ENCODE measurements at regions not wholly inside any gene's neighbourhood (a gene's known extent, or its start where the extent isn't known, plus 50 kb on each side); places are given as distances from the start of the nearest gene placed in this dataset.

DNA sequence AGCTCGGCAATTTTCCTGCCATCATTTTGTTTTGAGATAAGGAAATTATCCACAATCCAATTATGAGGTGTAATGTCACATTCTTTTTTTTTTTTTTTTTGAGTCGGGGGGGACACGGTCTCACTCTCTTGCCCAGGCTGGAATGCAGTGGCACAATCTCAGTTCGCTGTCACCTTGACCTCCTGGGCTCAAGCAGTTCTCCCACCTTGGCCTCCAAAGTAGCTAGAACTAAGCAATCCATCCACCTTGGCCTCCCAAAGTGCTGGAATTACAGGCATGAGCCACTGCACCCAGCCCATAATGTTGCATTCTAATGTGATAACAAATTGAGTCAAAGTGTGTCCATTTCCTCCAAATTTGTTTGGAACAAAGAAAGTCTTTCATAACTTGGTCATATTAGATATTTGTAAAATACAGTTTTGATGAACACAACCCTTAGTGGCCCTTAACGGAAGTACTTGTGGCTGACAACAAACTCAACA is 144.1 kb upstream of the AFDN start:
- H3K9me3 ChIP-seq (ENCODE audit: control insufficient read depth, insufficient read depth, low read depth, low read length), result no peaks in the 10 kb centered on the region
- no peaks in the 10 kb centered on the region for H3K36me3 ChIP-seq (ENCODE audit: control insufficient read depth in 2 of 2, insufficient read depth in 1 of 2, low read length in 2 of 2)
- CTCF ChIA-PET, result interaction anchor here (0.6 kb wide), 1 partner anchor 44 kb away, joined by 3 read pairs; no protein-coding TSS in a partner anchor
- TF ChIP-seq PBX3 (CRISPR knock-in tag; IDR thresholded peaks at IDR 0.05) (no peak), ZNF311 (tag by site-specific recombination; IDR thresholded peaks at IDR 0.05; ENCODE audit: borderline replicate concordance) (no peak), ZNF501 (tag by site-specific recombination; IDR thresholded peaks at IDR 0.05) (no peak), EGR2 (tag by site-specific recombination; IDR thresholded peaks at IDR 0.05; ENCODE audit: low read depth) (no peak), ZNF239 (tag by site-specific recombination; IDR thresholded peaks at IDR 0.05) (no peak), ZBTB21 (tag by site-specific recombination; IDR thresholded peaks at IDR 0.05) (no peak), ZNF623 (tag by site-specific recombination; IDR thresholded peaks at IDR 0.05) (no peak), YY1 (tag by site-specific recombination; IDR thresholded peaks at IDR 0.05) (no peak), ZBTB6 (tag by site-specific recombination; IDR thresholded peaks at IDR 0.05) (no peak), CTCF (tag by site-specific recombination; IDR thresholded peaks at IDR 0.05) (no peak), ZNF600 (tag by site-specific recombination; IDR thresholded peaks at IDR 0.05) (no peak), ZNF530 (tag by site-specific recombination; IDR thresholded peaks at IDR 0.05; ENCODE audit: low read depth) (no peak)
- POLR2A ChIA-PET, result interaction anchor here (0.5 kb wide), 1 partner anchor 184 kb away, joined by 3 read pairs; no protein-coding TSS in a partner anchor
- no peak overlapping the region for H3K27ac ChIP-seq (ENCODE audit: extremely low read depth, low read depth, low read length)
- 0 out of 2 replicates have a peak, but pooled peaks cover 3% of the 10 kb centered on the region for H3K4me1 ChIP-seq (ENCODE audit: control insufficient read depth, insufficient read depth, low read length)
- H3K4me3 ChIP-seq (ENCODE audit: low read depth, low read length), result no peak overlapping the region

DNA sequence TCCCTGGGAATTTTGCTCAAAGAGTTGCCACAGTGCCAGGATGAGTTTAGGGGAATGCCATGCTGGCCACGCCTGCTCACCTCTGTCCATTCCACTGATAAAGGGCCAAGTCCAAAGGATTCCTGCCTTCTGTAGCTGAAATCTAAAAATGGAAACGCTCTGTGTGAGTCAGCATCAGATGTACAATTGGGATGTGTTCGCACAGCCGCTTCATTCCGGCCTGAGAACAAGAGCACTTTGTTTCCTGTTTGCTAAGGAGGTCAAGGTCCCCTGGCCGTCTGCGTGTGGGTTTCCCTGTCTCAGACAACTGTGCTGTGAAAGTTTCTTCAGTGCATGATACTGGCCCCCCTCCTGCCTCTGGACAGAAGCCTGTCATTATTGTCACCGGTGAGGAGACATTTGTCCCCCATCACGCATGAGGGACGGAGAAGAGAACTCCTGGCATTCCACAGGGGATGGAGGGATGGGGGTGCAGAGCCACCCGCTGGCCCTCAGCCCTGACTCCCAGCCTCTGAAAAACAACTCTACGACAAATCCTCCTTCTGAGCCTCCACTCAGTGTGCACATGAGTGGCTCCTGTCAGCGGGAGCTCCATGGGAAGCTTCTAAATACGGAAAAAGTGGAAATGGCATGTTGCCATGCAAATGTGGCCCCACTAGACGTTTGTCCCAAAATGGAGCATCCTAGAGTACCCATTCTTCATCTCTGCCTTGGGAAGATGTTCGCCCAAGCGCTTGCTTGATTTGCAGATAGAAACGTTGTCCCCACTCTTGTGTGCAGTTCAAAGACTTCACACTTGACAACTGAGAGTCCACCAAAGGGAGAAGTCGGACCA is 143.5 kb upstream of the AFDN start:
- ChIA-PET POLR2A (no interaction called here), CTCF (no interaction called here)

More for the DNA sequence above, 143.5 kb upstream of the AFDN start:
- H3K9me3 ChIP-seq (ENCODE audit: control insufficient read depth, insufficient read depth, low read depth, low read length), result no peaks in the 10 kb centered on the region
- no peak overlapping the region for H3K4me3 ChIP-seq (ENCODE audit: low read depth, low read length)
- no peak overlapping the region for H3K27ac ChIP-seq (ENCODE audit: extremely low read depth, low read depth, low read length)
- TF ChIP-seq EGR2 (tag by site-specific recombination; IDR thresholded peaks at IDR 0.05; ENCODE audit: low read depth), result no peak
- TF ChIP-seq OVOL3 (tag by site-specific recombination; IDR thresholded peaks at IDR 0.05), result no peak
- no peak for TF ChIP-seq ZNF350 (tag by site-specific recombination; IDR thresholded peaks at IDR 0.05)
- no peak for TF ChIP-seq ZFP37 (tag by site-specific recombination; IDR thresholded peaks at IDR 0.05)
- TF ChIP-seq ZNF19 (tag by site-specific recombination; IDR thresholded peaks at IDR 0.05; ENCODE audit: low read depth), result no peak
- no peak for TF ChIP-seq ZNF843 (tag by site-specific recombination; IDR thresholded peaks at IDR 0.05)
- TF ChIP-seq ZSCAN4 (tag by site-specific recombination; IDR thresholded peaks at IDR 0.05), result no peak
- TF ChIP-seq ZNF157 (tag by site-specific recombination; IDR thresholded peaks at IDR 0.05), result no peak
- no peak for TF ChIP-seq KLF17 (tag by site-specific recombination; IDR thresholded peaks at IDR 0.05)
- no peak for TF ChIP-seq BCL6B (tag by site-specific recombination; IDR thresholded peaks at IDR 0.05)
- no peak for TF ChIP-seq ZNF26 (tag by site-specific recombination; IDR thresholded peaks at IDR 0.05)
- TF ChIP-seq ZNF664 (tag by site-specific recombination; IDR thresholded peaks at IDR 0.05), result no peak
- no peak for TF ChIP-seq ZNF514 (tag by site-specific recombination; IDR thresholded peaks at IDR 0.05)
- TF ChIP-seq PRDM1 (tag by site-specific recombination; IDR thresholded peaks at IDR 0.05), result no peak
- 0 out of 2 replicates have a peak, but pooled peaks cover under 1% of the 10 kb centered on the region for H3K4me1 ChIP-seq (ENCODE audit: control insufficient read depth, insufficient read depth, low read length)
- no peaks in the 10 kb centered on the region for H3K36me3 ChIP-seq (ENCODE audit: control insufficient read depth in 2 of 2, insufficient read depth in 1 of 2, low read length in 2 of 2)
